ENCODE measurements at regions not wholly inside any gene's neighbourhood (a gene's known extent, or its start where the extent isn't known, plus 50 kb on each side); places are given as distances from the start of the nearest gene placed in this dataset.
A peak's percentile ranks its signal among the peaks of the same experiment; 100 is the strongest.

DNA sequence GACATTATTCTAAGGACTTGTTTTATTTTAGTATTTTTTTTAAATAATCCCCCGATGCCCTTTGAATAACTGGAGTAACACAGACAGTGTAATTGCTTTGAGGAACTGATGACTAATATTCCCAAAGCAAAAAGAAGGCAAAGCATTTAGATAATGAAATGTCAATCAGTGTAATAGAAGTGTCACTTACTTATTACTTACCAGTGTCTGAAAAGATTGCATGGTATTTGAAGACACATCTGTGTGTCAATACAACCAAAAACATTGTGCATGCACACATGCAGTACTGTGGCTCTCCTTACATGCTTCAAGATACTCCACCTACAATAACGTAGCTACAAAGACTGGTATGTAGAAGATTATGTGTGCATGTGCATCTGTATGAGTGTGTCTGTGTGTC is 264.0 kb upstream of the ANO5 start:
- no peaks in the 10 kb centered on the region for H3K27me3 ChIP-seq
- H3K4me1 ChIP-seq (replicated peaks in 1 of 2), result no peaks in the 10 kb centered on the region
- no peak overlapping the region for H3K27ac ChIP-seq
- no peak overlapping the region for H3K4me3 ChIP-seq
- DNase-seq, result no peak
- 40 to 52% (median 50%) methylated on average over 2 of the region's 2 CpGs for WGBS, 4 donors
- no peaks in the 10 kb centered on the region for H3K36me3 ChIP-seq (replicated peaks in 1 of 2)
- H3K9me3 ChIP-seq (replicated peaks in 1 of 3), result no peaks in the 10 kb centered on the region
- TF ChIP-seq, protein P1, sequence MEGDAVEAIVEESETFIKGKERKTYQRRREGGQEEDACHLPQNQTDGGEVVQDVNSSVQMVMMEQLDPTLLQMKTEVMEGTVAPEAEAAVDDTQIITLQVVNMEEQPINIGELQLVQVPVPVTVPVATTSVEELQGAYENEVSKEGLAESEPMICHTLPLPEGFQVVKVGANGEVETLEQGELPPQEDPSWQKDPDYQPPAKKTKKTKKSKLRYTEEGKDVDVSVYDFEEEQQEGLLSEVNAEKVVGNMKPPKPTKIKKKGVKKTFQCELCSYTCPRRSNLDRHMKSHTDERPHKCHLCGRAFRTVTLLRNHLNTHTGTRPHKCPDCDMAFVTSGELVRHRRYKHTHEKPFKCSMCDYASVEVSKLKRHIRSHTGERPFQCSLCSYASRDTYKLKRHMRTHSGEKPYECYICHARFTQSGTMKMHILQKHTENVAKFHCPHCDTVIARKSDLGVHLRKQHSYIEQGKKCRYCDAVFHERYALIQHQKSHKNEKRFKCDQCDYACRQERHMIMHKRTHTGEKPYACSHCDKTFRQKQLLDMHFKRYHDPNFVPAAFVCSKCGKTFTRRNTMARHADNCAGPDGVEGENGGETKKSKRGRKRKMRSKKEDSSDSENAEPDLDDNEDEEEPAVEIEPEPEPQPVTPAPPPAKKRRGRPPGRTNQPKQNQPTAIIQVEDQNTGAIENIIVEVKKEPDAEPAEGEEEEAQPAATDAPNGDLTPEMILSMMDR (IDR thresholded peaks at IDR 0.05), result no peak
- intact Hi-C loops (cut with DNase I), result no loop called here

DNA sequence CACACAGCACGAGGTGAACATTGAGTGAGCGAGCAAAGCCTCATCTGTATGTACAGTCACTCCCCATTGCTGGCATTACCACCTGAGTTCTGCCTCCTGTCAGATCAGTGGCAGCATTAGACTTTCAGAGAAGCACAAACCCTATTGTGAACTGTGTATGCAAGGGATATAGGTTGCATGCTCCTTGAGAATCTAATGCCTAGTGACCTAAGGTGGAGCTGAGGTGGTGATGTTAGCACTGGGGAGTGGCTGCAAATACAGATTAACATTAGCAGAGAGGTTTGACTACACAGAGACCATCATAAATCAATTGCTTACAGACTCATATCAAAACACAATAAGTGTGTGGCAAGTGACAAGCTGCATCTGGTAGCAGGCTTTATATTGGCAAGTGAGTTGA is 262.5 kb upstream of the ANO5 start:
- DNase-seq, result no peak
- Histone ChIP-seq H3K36me3 (replicated peaks in 1 of 2) (no peaks in the 10 kb centered on the region), H3K9me3 (replicated peaks in 1 of 3) (no peaks in the 10 kb centered on the region), H3K27me3 (no peaks in the 10 kb centered on the region), H3K27ac (no peak overlapping the region), H3K4me1 (replicated peaks in 1 of 2) (no peaks in the 10 kb centered on the region), H3K4me3 (no peak overlapping the region)
- no peak for TF ChIP-seq POLR2A (IDR thresholded peaks at IDR 0.05)
- TF ChIP-seq, protein P1 (IDR thresholded peaks at IDR 0.05), result no peak
- WGBS, 4 donors, result 88 to 95% (median 93%) methylated on average over 2 of the region's 2 CpGs
- intact Hi-C loops (cut with DNase I), result no loop called here

DNA sequence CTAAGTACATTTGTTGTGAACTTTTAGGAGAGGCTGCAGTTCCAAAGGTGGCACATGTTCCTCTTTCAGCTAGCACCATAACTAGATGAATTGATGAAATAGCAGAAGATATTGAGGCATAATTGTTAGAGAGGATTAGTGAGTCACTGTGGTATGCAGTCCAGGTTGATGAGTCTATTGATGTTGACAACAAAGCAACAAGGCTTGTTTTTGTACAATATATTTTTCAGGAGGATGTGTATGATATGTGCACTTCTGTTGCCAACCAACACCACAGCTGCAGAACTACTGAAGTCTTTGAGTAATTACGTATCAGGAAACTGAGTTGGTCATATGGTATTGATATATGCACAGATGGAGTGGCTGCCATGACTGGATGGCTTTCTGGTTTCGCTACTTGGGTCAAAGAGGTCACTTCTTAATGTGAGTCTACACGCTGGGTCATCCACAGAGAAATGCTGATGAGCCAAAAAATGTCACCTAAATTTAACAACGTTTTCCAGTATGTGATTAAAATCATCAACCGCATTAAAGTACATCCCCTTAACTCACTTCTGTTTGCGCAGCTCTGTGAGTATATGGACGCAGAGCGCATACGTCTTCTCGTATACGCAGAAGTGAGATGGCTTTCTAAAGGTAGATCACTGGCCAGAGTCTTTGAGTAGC is 261.3 kb upstream of the ANO5 start:
- Histone ChIP-seq H3K9me3 (replicated peaks in 1 of 3) (no peaks in the 10 kb centered on the region), H3K27me3 (no peaks in the 10 kb centered on the region), H3K27ac (no peak overlapping the region), H3K4me1 (replicated peaks in 1 of 2) (no peaks in the 10 kb centered on the region), H3K4me3 (no peak overlapping the region), H3K36me3 (replicated peaks in 1 of 2) (no peaks in the 10 kb centered on the region)
- TF ChIP-seq, protein P1 (IDR thresholded peaks at IDR 0.05), result no peak
- TF ChIP-seq POLR2A (IDR thresholded peaks at IDR 0.05), result no peak
- DNase-seq, result no peak
- intact Hi-C loops (cut with DNase I), result no loop called here
- WGBS, 4 donors, result 82 to 88% (median 84%) methylated on average over 11 of the region's 11 CpGs

DNA sequence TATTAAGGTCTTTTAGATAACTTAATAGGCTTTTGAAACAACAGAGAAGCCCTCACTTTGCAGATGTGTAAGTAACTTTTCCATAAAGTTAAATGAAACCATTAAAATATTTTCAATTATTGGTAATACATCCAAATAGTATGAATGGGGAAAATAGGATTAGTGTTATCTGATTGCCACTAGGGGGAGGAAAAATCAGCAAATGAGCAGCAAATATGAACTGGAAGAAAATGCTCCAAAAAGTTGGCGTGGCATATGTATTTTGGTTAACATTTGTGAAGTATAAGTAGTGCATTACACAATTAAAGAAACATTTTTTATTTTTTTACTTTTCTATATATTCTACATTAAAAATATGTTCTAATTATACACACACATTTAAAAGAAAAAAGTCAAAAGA is 259.8 kb upstream of the ANO5 start:
- DNase-seq, result no peak
- intact Hi-C loops (cut with DNase I), result no loop called here

More for the DNA sequence above, 259.8 kb upstream of the ANO5 start:
- Histone ChIP-seq H3K36me3 (replicated peaks in 1 of 2) (no peaks in the 10 kb centered on the region), H3K27ac (no peak overlapping the region), H3K9me3 (replicated peaks in 1 of 3) (no peaks in the 10 kb centered on the region), H3K4me1 (replicated peaks in 1 of 2) (no peaks in the 10 kb centered on the region), H3K27me3 (no peaks in the 10 kb centered on the region), H3K4me3 (no peak overlapping the region)
- 29 to 48% (median 39%) methylated on average over 1 of the region's 1 CpG for WGBS, 4 donors
- TF ChIP-seq, protein P1 (IDR thresholded peaks at IDR 0.05), result peak; percentile 34 to 65 (median 36)
- no peak for TF ChIP-seq POLR2A (IDR thresholded peaks at IDR 0.05)
